ENCODE measurements at regions not wholly inside any gene's neighbourhood (a gene's known extent, or its start where the extent isn't known, plus 50 kb on each side); places are given as distances from the start of the nearest gene placed in this dataset.

DNA sequence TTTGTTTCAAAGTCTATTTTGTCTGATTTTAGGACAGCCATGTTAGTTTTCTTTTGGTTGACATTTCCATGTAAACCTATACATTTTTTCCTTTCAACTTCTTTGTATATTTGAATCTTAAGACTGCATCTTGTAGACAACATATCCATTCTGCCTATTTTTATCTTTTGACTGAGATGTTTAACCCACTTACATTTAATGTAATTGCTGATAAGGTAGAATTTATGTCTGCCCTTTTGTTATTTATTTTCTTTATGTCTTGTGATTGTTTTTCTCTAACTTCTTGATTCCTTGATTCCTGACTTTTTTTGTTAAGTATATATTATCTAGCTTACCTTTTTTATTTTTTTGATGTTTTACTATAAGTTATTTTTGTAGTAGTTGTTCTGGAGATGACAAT is 542.5 kb downstream of the SUCLG1 start:
- DNase-seq (ENCODE audit: low read depth): no peak
- TF ChIP-seq, protein P1, sequence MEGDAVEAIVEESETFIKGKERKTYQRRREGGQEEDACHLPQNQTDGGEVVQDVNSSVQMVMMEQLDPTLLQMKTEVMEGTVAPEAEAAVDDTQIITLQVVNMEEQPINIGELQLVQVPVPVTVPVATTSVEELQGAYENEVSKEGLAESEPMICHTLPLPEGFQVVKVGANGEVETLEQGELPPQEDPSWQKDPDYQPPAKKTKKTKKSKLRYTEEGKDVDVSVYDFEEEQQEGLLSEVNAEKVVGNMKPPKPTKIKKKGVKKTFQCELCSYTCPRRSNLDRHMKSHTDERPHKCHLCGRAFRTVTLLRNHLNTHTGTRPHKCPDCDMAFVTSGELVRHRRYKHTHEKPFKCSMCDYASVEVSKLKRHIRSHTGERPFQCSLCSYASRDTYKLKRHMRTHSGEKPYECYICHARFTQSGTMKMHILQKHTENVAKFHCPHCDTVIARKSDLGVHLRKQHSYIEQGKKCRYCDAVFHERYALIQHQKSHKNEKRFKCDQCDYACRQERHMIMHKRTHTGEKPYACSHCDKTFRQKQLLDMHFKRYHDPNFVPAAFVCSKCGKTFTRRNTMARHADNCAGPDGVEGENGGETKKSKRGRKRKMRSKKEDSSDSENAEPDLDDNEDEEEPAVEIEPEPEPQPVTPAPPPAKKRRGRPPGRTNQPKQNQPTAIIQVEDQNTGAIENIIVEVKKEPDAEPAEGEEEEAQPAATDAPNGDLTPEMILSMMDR (conservative IDR thresholded peaks at IDR 0.05; ENCODE audit: low read depth, low read length): no peak
- H3K4me3 ChIP-seq (ENCODE audit: low read length): no peak overlapping the region

DNA sequence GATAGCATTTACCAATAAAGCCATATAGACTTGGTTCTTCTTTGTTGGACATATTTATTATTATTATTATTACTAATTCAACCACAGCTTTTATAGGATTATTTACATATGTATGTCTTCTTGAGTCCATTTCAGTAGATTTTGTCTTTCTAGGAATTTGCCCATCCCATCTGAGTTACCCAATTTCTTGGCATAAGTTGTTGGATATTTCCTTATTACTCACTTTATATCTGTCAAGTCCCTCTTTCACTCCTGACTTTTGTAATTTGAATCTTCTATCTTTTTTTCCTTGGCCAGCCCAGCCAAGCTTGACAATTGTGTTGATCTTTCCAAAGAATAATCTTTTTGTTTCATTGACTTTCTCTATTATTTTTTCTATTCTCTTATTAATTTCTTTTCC is 543.7 kb downstream of the SUCLG1 start:
- no peak for DNase-seq (ENCODE audit: low read depth)
- TF ChIP-seq, protein P1 (conservative IDR thresholded peaks at IDR 0.05; ENCODE audit: low read depth, low read length): no peak
- H3K4me3 ChIP-seq (ENCODE audit: low read length): no peak overlapping the region

DNA sequence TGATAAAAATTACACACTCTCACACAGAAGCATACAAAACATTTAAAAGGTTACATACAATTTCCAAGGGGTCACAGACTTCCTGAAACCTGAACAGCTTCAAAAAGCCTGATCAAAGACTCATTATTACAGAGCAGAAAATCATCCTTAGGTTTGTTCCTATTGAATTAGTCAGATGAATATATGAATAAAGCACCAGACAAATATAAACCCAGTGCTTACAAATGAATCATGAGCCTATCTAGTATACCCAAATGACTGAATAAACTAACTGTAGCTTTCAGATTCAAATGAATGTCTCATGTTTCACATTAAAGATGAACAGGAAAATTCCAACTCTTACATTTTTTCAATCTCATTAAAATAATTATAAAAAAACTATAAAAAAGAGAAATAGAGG is 550.3 kb downstream of the SUCLG1 start:
- DNase-seq (ENCODE audit: low read depth): no peak
- H3K4me3 ChIP-seq (ENCODE audit: low read length): no peak overlapping the region
- TF ChIP-seq, protein P1 (conservative IDR thresholded peaks at IDR 0.05; ENCODE audit: low read depth, low read length): no peak

DNA sequence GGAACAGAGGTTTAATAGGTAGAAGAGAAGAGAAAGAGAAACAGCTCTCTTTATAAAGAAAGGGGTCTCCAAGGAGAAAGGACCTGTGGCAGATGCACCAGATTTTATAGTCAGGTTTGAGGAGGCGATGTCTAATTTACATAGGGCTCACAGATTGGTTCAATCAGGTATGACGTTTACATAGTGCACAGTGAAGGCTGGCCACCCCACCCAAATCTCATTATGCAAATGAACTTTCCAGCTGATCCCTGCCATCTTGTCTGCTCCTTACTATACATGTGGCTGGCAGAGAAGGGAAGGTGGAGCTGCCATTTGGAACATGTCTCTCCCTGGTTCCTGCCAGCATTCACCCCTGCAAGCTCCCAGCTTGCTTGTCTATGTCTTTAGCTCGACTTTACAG is 557.8 kb downstream of the SUCLG1 start:
- no peak overlapping the region for H3K4me3 ChIP-seq (ENCODE audit: low read length)
- DNase-seq (ENCODE audit: low read depth): no peak
- TF ChIP-seq, protein P1 (conservative IDR thresholded peaks at IDR 0.05; ENCODE audit: low read depth, low read length): no peak

DNA sequence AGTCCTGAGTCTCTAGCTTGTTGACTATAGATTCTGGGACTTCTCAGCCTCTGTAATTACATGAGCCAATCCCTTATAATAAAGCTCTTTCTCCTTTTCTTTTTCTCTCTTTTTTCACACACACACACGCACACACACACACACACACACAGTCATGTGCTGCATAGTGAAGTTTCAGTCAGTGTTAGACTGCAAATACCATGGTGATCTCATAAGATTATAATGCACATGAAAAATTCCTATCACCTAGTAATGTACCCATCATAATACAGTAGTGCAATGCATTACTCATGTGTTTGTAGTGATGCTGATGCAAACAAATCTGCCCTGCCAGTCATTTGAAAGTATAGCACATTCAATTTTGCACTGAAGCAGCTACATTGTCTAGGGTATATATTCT is 558.2 kb downstream of the SUCLG1 start:
- TF ChIP-seq, protein P1 (conservative IDR thresholded peaks at IDR 0.05; ENCODE audit: low read depth, low read length): no peak
- no peak overlapping the region for H3K4me3 ChIP-seq (ENCODE audit: low read length)
- DNase-seq (ENCODE audit: low read depth): peak; percentile 88

DNA sequence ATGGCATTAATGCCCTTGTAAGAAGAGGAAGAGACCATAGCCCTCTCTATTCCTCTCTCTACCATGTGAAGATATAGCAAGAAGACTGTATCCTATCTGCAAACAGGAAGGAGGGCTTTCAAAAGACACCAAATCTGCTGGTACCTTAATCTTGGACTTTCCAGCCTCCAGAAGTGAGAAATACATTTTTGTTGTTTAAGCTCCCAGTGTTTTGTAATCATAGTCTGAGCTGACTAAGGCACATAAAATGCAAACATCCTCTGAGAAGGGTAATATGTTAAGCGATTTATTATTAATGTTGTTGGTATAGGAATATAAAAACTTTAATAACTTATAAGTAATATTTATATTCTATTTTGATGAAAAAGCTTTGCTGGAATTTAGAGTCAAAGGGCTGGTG is 559.8 kb downstream of the SUCLG1 start:
- TF ChIP-seq, protein P1 (conservative IDR thresholded peaks at IDR 0.05; ENCODE audit: low read depth, low read length): no peak
- no peak overlapping the region for H3K4me3 ChIP-seq (ENCODE audit: low read length)
- no peak for DNase-seq (ENCODE audit: low read depth)

DNA sequence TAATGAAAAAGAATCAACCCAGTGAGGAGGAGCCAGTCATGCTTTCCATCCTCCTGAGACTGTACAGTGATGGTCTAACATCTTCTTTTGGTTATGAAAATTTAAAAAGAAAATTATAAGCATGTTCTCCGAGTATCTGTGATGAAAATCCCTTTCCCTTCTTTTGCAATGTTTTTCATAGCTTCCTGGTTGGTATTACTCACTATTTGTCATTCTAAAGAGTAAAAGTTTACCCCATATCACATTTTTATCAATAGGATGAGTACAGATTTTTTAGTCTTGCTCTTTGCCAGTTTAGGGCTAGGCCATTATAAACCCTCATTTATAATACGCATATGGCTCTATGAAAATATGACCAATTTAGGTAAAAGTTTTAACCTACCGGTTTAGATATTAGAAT is 564.1 kb downstream of the SUCLG1 start:
- H3K4me3 ChIP-seq (ENCODE audit: low read length): no peak overlapping the region
- TF ChIP-seq, protein P1 (conservative IDR thresholded peaks at IDR 0.05; ENCODE audit: low read depth, low read length): no peak
- DNase-seq (ENCODE audit: low read depth): no peak
